GM12874 (cell line): ENCODE measurements at regions not wholly inside any gene's neighbourhood (a gene's known extent, or its start where the extent isn't known, plus 50 kb on each side); places are given as distances from the start of the nearest gene placed in this dataset.

Experiments used
- CTCF ChIP-seq: IDR thresholded peaks from 2 replicates; pipeline ENCODE4 v1.5.1; 2011; ENCODE audit warnings: low read depth, mild to moderate bottlenecking, control low read depth, low read length, moderate library complexity; ENCODE audit not compliant: insufficient read depth

- TF ChIP-seq CTCF = no peak
Observed at GRCh38 chr15:70501121-70501727, 262.1 kb downstream of the UACA start.

GRCh38 chr15:70499791-70500190 is 263.6 kb downstream of the UACA start:
- TF ChIP-seq CTCF = no peak

- no peak for TF ChIP-seq CTCF
Observed at GRCh38 chr15:70498096-70498626, 265.2 kb downstream of the UACA start.

GRCh38 chr15:70497661-70498060 is 265.7 kb downstream of the UACA start:
- TF ChIP-seq CTCF = no peak

GRCh38 chr15:70495991-70496599 is 267.3 kb downstream of the UACA start:
- no peak for TF ChIP-seq CTCF

- no peak for TF ChIP-seq CTCF
Observed at GRCh38 chr15:70494852-70495571, 268.3 kb downstream of the UACA start.

- no peak for TF ChIP-seq CTCF
Observed at GRCh38 chr15:70494517-70494851, 268.9 kb downstream of the UACA start.
